Kidney (tissue), 13 donors: ENCODE measurements at regions not wholly inside any gene's neighbourhood (a gene's known extent, or its start where the extent isn't known, plus 50 kb on each side); places are given as distances from the start of the nearest gene placed in this dataset.
"Not testable (repeated sequence)": the region's sequence is repeated elsewhere in the genome, so short reads cannot be mapped to it uniquely, and the experiment has no call there.

ENCODE experiments used
- DNase-seq, 5 donors: peaks; one replicate each; pipeline ENCODE4 v3.0.0-alpha.2; 2013 to 2020
- FAIRE-seq: peaks from 2 replicates; lab custom pipeline; 2012; peaks lifted over from hg19 to GRCh38; lab: Jason Lieb, UNC
- H3K27ac ChIP-seq, 2 donors: one replicate each; pipeline ENCODE4 v1.7.0; 2013; ENCODE audit warnings: low read depth in 2 of 2, low read length in 2 of 2, inconsistent platforms in 1 of 2
- H3K27me3 ChIP-seq: one replicate; pipeline ENCODE4 v1.7.1; 2013; ENCODE audit warnings: low read length, inconsistent platforms; ENCODE audit not compliant: control insufficient read depth, insufficient read depth
- H3K36me3 ChIP-seq, 3 donors: one replicate each; pipeline versions ENCODE4 v1.7.0 to v1.7.1; 2013; ENCODE audit warnings: low read length in 3 of 3, control low read depth in 1 of 3, inconsistent platforms in 1 of 3; ENCODE audit not compliant: insufficient read depth in 3 of 3, control insufficient read depth in 2 of 3
- H3K4me1 ChIP-seq, 3 donors: one replicate each; pipeline versions ENCODE4 v1.7.0 to v1.7.1; 2013; ENCODE audit warnings: low read length in 3 of 3, inconsistent platforms in 1 of 3, low read depth in 1 of 3; ENCODE audit not compliant: control insufficient read depth in 2 of 3, insufficient read depth in 2 of 3
- H3K4me3 ChIP-seq, 3 donors: one replicate each; pipeline versions ENCODE4 v1.7.0 to v1.8.1; 2013; ENCODE audit warnings: low read length in 3 of 3, control low read depth in 1 of 3, inconsistent platforms in 1 of 3
- H3K9ac ChIP-seq, 3 donors: one replicate each; pipeline versions ENCODE4 v1.7.0 to v1.7.1; 2013; ENCODE audit warnings: low read length in 3 of 3, control low read depth in 1 of 3, inconsistent platforms in 1 of 3
- H3K9me3 ChIP-seq, 3 donors: one replicate each; pipeline versions ENCODE4 v1.7.0 to v1.7.1; 2013; ENCODE audit warnings: low read length in 3 of 3, control low read depth in 1 of 3, inconsistent platforms in 1 of 3; ENCODE audit not compliant: control insufficient read depth in 2 of 3, insufficient read depth in 1 of 3
- intact Hi-C: fragments of 100-400 bp; cut with DNase I; formaldehyde crosslinking; loops from one replicate; pipeline ENCODE4 v1.11.1; 2022
- TF ChIP-seq, protein P1 (sequence below): IDR thresholded peaks from 3 replicates; pipeline ENCODE4 v1.5.1; 2012; ENCODE audit warnings: mild to moderate bottlenecking, moderate library complexity, borderline replicate concordance; ENCODE audit not compliant: insufficient read depth; ENCODE audit errors: extremely low read depth
- donor health status: control.
- donor health status: control.
- donor health status: control.
- donor health status: control.
- donor health status: control.
- donor health status: DM: yes; HTN: yes; CAD: no.
- donor health status: Normal renal cell carcinoma (clear cell type).

DNA sequence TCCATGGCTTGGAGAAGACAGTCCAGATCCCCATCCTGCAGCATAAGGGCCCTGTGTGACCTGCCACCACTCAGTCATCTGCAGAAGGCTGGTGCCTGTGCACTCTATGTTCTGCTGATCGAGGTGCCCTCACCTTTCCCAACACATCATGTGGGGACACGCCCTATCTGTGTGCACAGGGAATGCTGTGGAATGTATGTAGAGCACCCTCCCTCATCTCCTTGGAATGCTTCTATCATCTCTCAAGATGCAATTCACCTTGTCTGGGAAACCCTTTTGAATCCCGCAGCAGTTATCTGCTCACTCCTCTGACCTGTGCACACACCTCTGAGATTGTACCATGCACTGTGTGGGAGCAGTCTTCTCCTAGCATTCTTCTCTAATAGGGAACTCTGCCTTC lies 207.2 kb upstream of the SSTR4 start:
- TF ChIP-seq, protein P1, sequence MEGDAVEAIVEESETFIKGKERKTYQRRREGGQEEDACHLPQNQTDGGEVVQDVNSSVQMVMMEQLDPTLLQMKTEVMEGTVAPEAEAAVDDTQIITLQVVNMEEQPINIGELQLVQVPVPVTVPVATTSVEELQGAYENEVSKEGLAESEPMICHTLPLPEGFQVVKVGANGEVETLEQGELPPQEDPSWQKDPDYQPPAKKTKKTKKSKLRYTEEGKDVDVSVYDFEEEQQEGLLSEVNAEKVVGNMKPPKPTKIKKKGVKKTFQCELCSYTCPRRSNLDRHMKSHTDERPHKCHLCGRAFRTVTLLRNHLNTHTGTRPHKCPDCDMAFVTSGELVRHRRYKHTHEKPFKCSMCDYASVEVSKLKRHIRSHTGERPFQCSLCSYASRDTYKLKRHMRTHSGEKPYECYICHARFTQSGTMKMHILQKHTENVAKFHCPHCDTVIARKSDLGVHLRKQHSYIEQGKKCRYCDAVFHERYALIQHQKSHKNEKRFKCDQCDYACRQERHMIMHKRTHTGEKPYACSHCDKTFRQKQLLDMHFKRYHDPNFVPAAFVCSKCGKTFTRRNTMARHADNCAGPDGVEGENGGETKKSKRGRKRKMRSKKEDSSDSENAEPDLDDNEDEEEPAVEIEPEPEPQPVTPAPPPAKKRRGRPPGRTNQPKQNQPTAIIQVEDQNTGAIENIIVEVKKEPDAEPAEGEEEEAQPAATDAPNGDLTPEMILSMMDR = no peak
- Histone ChIP-seq H3K36me3 (no peaks in the 10 kb centered on the region), H3K4me3 (no peak overlapping the region), H3K27me3 (no peaks in the 10 kb centered on the region), H3K27ac (no peak overlapping the region), H3K9me3 (no peaks in the 10 kb centered on the region), H3K9ac (no peak overlapping the region), H3K4me1 (no peaks in the 10 kb centered on the region)
- intact Hi-C loops = no loop called here
- DNase-seq (peak in 1 of 5 donors; percentile 5), FAIRE-seq (no peak)

DNA sequence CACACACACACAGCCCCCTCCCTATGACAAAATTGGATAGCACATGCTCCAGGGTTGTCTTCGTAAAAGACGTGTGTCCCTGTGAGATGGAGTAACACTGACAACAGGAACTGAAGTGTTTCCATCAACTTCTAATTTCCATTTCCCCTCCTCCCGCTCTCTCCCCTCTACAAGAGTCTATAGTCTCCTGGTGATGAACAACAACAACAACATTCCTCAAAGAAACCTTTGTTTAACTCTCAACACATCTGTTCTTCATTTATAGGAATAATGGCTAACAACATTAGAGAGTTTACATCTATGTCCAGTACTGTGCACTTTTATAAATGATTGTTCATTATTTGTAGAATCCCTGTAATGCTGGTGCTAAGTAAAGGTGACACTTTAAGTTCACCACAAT lies 205.8 kb upstream of the SSTR4 start:
- no peak overlapping the region for H3K27ac ChIP-seq
- no peaks in the 10 kb centered on the region for H3K9me3 ChIP-seq
- no peaks in the 10 kb centered on the region for H3K36me3 ChIP-seq
- H3K27me3 ChIP-seq = no peaks in the 10 kb centered on the region
- no peak overlapping the region for H3K4me3 ChIP-seq
- H3K4me1 ChIP-seq = no peaks in the 10 kb centered on the region
- H3K9ac ChIP-seq = no peak overlapping the region
- intact Hi-C loops = no loop called here
- no peak for FAIRE-seq
- TF ChIP-seq, protein P1 = no peak
- DNase-seq = no peak

DNA sequence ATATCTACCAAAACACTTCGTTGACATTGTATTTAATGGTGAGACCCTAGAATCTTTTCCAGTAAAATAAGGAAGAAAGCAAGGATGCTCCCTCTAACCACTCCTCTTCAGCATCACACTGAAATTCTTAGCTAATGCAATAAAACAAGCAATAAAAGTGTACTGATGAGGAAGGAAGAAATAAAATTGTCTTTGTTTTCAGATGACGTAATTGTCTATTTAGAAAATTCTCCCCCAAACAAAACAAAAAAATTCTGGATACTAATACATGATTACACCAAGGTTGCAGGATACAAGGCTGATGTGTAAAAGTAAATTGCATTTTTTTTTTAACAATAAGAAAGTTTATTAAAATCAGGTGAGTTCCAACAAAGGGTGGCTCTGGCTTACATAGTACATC lies 205.0 kb upstream of the SSTR4 start:
- H3K27ac ChIP-seq = no peak overlapping the region
- FAIRE-seq (no peak), DNase-seq (no peak)
- H3K27me3 ChIP-seq = no peaks in the 10 kb centered on the region
- H3K4me3 ChIP-seq = no peak overlapping the region
- no peaks in the 10 kb centered on the region for H3K36me3 ChIP-seq
- no peaks in the 10 kb centered on the region for H3K9me3 ChIP-seq
- no peak overlapping the region for H3K9ac ChIP-seq
- H3K4me1 ChIP-seq = no peaks in the 10 kb centered on the region
- TF ChIP-seq, protein P1 = no peak
- intact Hi-C loops = no loop called here

DNA sequence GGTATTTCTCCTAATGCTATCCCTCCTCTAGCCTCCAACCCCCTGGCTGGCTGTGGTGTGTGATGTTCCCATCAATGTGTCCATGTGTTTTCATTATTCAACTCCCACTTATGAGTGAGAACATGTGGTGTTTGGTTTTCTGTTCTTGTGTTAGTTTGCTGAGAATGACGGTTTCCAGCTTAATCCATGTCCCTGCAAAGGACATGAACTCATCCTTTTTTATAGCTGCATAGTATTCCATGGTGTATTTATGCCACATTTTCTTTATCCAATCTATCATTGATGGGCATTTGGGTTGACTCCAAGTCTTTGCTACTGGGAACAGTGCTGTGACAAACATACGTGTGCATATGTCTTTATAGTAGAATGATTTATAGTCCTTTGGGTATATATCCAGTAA lies 204.4 kb upstream of the SSTR4 start:
- FAIRE-seq, H3K36me3 ChIP-seq, H3K27me3 ChIP-seq, H3K27ac ChIP-seq, H3K4me3 ChIP-seq, DNase-seq, H3K4me1 ChIP-seq, H3K9me3 ChIP-seq, intact Hi-C loops, H3K9ac ChIP-seq: not testable (repeated sequence)
